ENCODE measurements at regions not wholly inside any gene's neighbourhood (a gene's known extent, or its start where the extent isn't known, plus 50 kb on each side); places are given as distances from the start of the nearest gene placed in this dataset.

- no peak for TF ChIP-seq POLR2A (IDR thresholded peaks at IDR 0.05; ENCODE audit: low read length)
- TF ChIP-seq GATA1 (IDR thresholded peaks at IDR 0.05; ENCODE audit: low read depth, low read length), result no peak
These were observed 220.0 kb downstream of the PCDH18 start for GRCh38 chr4:137312257-137312656.

Data from erythroblast (primary cell).